Neural cell (in vitro differentiated cells): ENCODE measurements at regions not wholly inside any gene's neighbourhood (a gene's known extent, or its start where the extent isn't known, plus 50 kb on each side); places are given as distances from the start of the nearest gene placed in this dataset.

ENCODE experiments used
- H2AFZ ChIP-seq: fragments of 200-600, 300-800 bp; sonication (generic), shearing (Covaris generic); 2 replicates; pipeline ENCODE4 v1.6.0; 2014; ENCODE audit warnings: low read depth, mild to moderate bottlenecking, antibody characterized with exemption, low read length, moderate library complexity
- H3F3A ChIP-seq: fragments of 200-600 bp; shearing (Covaris generic); 2 replicates; pipeline ENCODE4 v1.6.1; 2016; ENCODE audit warnings: mild to moderate bottlenecking, moderate library complexity, mixed read lengths, antibody characterized with exemption, low read length; ENCODE audit not compliant: insufficient read depth, poor library complexity, severe bottlenecking
- H3K27ac ChIP-seq: fragments of 200-600, 300-800 bp; sonication (generic), shearing (Covaris generic); 2 replicates; pipeline ENCODE4 v1.5.1; 2014; ENCODE audit warnings: mild to moderate bottlenecking, low read length, moderate library complexity
- H3K27me3 ChIP-seq: fragments of 300-800, 200-600 bp; sonication (generic), shearing (Covaris generic); 2 replicates; pipeline ENCODE4 v1.6.0; 2014; ENCODE audit warnings: mild to moderate bottlenecking, low read depth, low read length, moderate library complexity; ENCODE audit not compliant: insufficient read depth
- H3K36me3 ChIP-seq: fragments of 300-800, 200-600 bp; sonication (generic), shearing (Covaris generic); 2 replicates; pipeline ENCODE4 v1.5.1; 2014; ENCODE audit warnings: mild to moderate bottlenecking, antibody characterized with exemption, low read length, moderate library complexity; ENCODE audit not compliant: insufficient read depth
- H3K4me2 ChIP-seq: fragments of 300-800, 200-600 bp; sonication (generic), shearing (Covaris generic); 2 replicates; pipeline ENCODE4 v1.6.0; 2014; ENCODE audit warnings: mild to moderate bottlenecking, low read length
- H3K4me3 ChIP-seq: fragments of 300-800, 200-600 bp; sonication (generic), shearing (Covaris generic); 2 replicates; pipeline ENCODE4 v1.5.1; 2014; ENCODE audit warnings: mild to moderate bottlenecking, low read length, moderate library complexity
- H3K79me2 ChIP-seq: fragments of 200-600 bp; shearing (Covaris generic); replicated peaks from 2 replicates; pipeline ENCODE4 v1.6.0; 2014; ENCODE audit warnings: mild to moderate bottlenecking, low read length, moderate library complexity; ENCODE audit not compliant: insufficient read depth
- H3K9ac ChIP-seq: fragments of 300-800, 200-600 bp; sonication (generic), shearing (Covaris generic); 2 replicates; pipeline ENCODE4 v1.6.1; 2016; ENCODE audit warnings: mild to moderate bottlenecking, low read length, mixed read lengths
- H3K9me2 ChIP-seq: fragments of 200-600 bp; shearing (Covaris generic); 2 replicates; pipeline ENCODE4 v1.6.1; 2016; ENCODE audit warnings: mild to moderate bottlenecking, low read length, mixed read lengths; ENCODE audit not compliant: insufficient read depth
- H3K9me3 ChIP-seq: fragments of 200-600, 300-800 bp; sonication (generic), shearing (Covaris generic); 2 replicates; pipeline ENCODE4 v1.6.1; 2016; ENCODE audit warnings: mild to moderate bottlenecking, mixed run types, low read length, moderate library complexity, mixed read lengths
- H4K20me1 ChIP-seq: fragments of 200-600 bp; shearing (Covaris generic); 2 replicates; pipeline ENCODE4 v1.6.1; 2016; ENCODE audit warnings: mild to moderate bottlenecking, mixed run types; ENCODE audit not compliant: insufficient read depth
- CTCF ChIP-seq: fragments of 450-650 bp; IDR thresholded peaks from 2 replicates; pipeline ENCODE4 v1.5.1; 2014; ENCODE audit warnings: antibody characterized with exemption, mild to moderate bottlenecking, moderate library complexity; ENCODE audit not compliant: poor library complexity, severe bottlenecking
- EP300 ChIP-seq: fragments of 450-650 bp; conservative IDR thresholded peaks from 2 replicates; pipeline ENCODE4 v1.6.1; 2014; ENCODE audit warnings: antibody characterized with exemption, mild to moderate bottlenecking, moderate library complexity; ENCODE audit not compliant: poor library complexity, severe bottlenecking
- EZH2 ChIP-seq: fragments of 200-600, 300-800 bp; shearing (Covaris generic), sonication (generic); IDR thresholded peaks from 2 replicates; pipeline ENCODE4 v1.6.1; 2014; ENCODE audit warnings: antibody characterized with exemption, low read length, borderline replicate concordance, mild to moderate bottlenecking; ENCODE audit not compliant: insufficient read depth, poor library complexity, severe bottlenecking
- MXI1 ChIP-seq: fragments of 450-650 bp; conservative IDR thresholded peaks from 2 replicates; pipeline ENCODE4 v1.6.1; 2014; ENCODE audit warnings: antibody characterized with exemption, mild to moderate bottlenecking; ENCODE audit not compliant: poor library complexity, severe bottlenecking
- POLR2AphosphoS5 ChIP-seq: IDR thresholded peaks from 2 replicates; pipeline ENCODE4 v1.6.1; 2012
- RAD21 ChIP-seq: fragments of 450-650 bp; conservative IDR thresholded peaks from 2 replicates; pipeline ENCODE4 v1.6.1; 2014; ENCODE audit warnings: antibody characterized with exemption, mild to moderate bottlenecking, moderate library complexity
- REST ChIP-seq: IDR thresholded peaks from 2 replicates; pipeline ENCODE4 v1.6.1; 2012; ENCODE audit warnings: borderline replicate concordance
- SMC3 ChIP-seq: fragments of 450-650 bp; conservative IDR thresholded peaks from 2 replicates; pipeline ENCODE4 v1.6.1; 2014; ENCODE audit warnings: antibody characterized with exemption, mild to moderate bottlenecking, moderate library complexity; ENCODE audit not compliant: poor library complexity
- TAF1 ChIP-seq: IDR thresholded peaks from 2 replicates; pipeline ENCODE4 v1.6.1; 2012; ENCODE audit warnings: low read depth

DNA sequence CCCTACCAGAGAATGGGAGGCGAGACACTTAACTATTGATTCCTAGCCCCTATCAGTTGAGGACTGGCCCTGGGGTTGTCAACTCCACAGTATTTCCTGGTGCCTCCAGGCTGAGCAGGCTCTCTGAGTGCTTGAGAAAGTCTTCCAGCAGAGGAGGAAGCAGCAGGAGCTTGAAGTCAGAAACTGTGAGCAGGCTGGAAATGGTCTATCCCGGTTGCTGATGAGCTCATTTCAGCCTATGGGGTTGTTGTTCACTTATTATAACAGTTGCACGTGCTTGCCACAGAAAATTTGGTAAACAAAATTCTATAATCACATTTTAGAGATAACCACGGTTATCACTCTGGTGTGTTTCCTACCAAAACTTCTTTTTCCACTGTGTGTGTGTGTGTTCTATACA is 254.7 kb upstream of the THUMPD2 start:
- Histone ChIP-seq H3K4me2 (no peak overlapping the region), H3K79me2 (no peaks in the 10 kb centered on the region), H3K27ac (no peak overlapping the region), H3K9ac (no peak overlapping the region), H3K9me2 (no peaks in the 10 kb centered on the region), H2AFZ (no peak overlapping the region), H3K4me3 (no peak overlapping the region), H3F3A (no peaks in the 10 kb centered on the region), H3K36me3 (no peaks in the 10 kb centered on the region), H3K27me3 (no peaks in the 10 kb centered on the region), H4K20me1 (no peaks in the 10 kb centered on the region), H3K9me3 (no peaks in the 10 kb centered on the region)
- no peak for TF ChIP-seq CTCF
- no peak for TF ChIP-seq POLR2AphosphoS5
- no peak for TF ChIP-seq SMC3
- no peak for TF ChIP-seq TAF1
- no peak for TF ChIP-seq MXI1

GRCh38 chr2:40032650-40033319 is 253.7 kb upstream of the THUMPD2 start:
- no peaks in the 10 kb centered on the region for H3K36me3 ChIP-seq
- no peaks in the 10 kb centered on the region for H3K9me2 ChIP-seq
- H3K4me3 ChIP-seq, result no peak overlapping the region
- no peaks in the 10 kb centered on the region for H3F3A ChIP-seq
- no peak for TF ChIP-seq CTCF
- TF ChIP-seq EZH2, result no peak
- no peak for TF ChIP-seq EP300
- TF ChIP-seq REST, result no peak
- TF ChIP-seq MXI1, result no peak
- no peak for TF ChIP-seq SMC3
- TF ChIP-seq RAD21, result no peak
- no peak for TF ChIP-seq TAF1
- H3K27ac ChIP-seq, result no peak overlapping the region
- no peaks in the 10 kb centered on the region for H3K27me3 ChIP-seq
- H3K9ac ChIP-seq, result no peak overlapping the region
- H3K9me3 ChIP-seq, result no peaks in the 10 kb centered on the region
- no peaks in the 10 kb centered on the region for H4K20me1 ChIP-seq
- no peak overlapping the region for H2AFZ ChIP-seq
- H3K4me2 ChIP-seq, result no peak overlapping the region
- H3K79me2 ChIP-seq, result no peaks in the 10 kb centered on the region
